ENCODE measurements at regions not wholly inside any gene's neighbourhood (a gene's known extent, or its start where the extent isn't known, plus 50 kb on each side); places are given as distances from the start of the nearest gene placed in this dataset.

GRCh38 chr9:73872701-73873100, 624.4 kb upstream of the RORB start:
- Histone ChIP-seq H3K27ac (ENCODE audit: low read length) (no peak overlapping the region), H3K4me1 (ENCODE audit: control insufficient read depth in 1 of 2, extremely low read depth in 1 of 2, insufficient read depth in 2 of 2, low read length in 2 of 2) (no peaks in the 10 kb centered on the region), H3K27me3 (replicated peaks in 1 of 2; ENCODE audit: control insufficient read depth in 2 of 2, extremely low read depth in 1 of 2, insufficient read depth in 2 of 2, low read length in 1 of 2) (no peaks in the 10 kb centered on the region), H3K4me3 (ENCODE audit: control insufficient read depth in 1 of 2, extremely low read depth in 1 of 2, low read length in 1 of 2) (no peak overlapping the region), H3K36me3 (ENCODE audit: control insufficient read depth in 2 of 2, extremely low read depth in 1 of 2, insufficient read depth in 1 of 2, low read length in 1 of 2) (no peaks in the 10 kb centered on the region), H3K9me3 (no peaks in the 10 kb centered on the region)
- Mint-ChIP-seq H3K4me1 (peaks cover 0 to 3% (median 0%) of the 10 kb centered on the region in 3 donors), H3K9me3 (peaks cover 0 to 4% (median 0%) of the 10 kb centered on the region in 3 donors), H3K4me3 (no peak overlapping the region), H3K27ac (no peak overlapping the region), H3K36me3 (no peaks in the 10 kb centered on the region), H3K27me3 (no peaks in the 10 kb centered on the region)
- CTCF ChIA-PET = no interaction called here
- ATAC-seq (replicated peaks in 1 of 4) (no peak), DNase-seq (no peak)
- POLR2A ChIA-PET = no interaction called here
- WGBS (ENCODE audit: insufficient coverage) = 73% methylated on average over 2 of the region's 6 CpGs

GRCh38 chr9:73880101-73880500, 617.0 kb upstream of the RORB start:
- no peaks in the 10 kb centered on the region for H3K4me1 ChIP-seq (ENCODE audit: control insufficient read depth in 1 of 2, extremely low read depth in 1 of 2, insufficient read depth in 2 of 2, low read length in 2 of 2)
- ChIA-PET POLR2A (no interaction called here), CTCF (interaction anchor here in 1 of 2 donors (0.5 kb wide), 1 partner anchor 63 kb away, joined by 5 read pairs; no protein-coding TSS in a partner anchor)
- H3K9me3 ChIP-seq = no peaks in the 10 kb centered on the region
- H3K36me3 Mint-ChIP-seq = no peaks in the 10 kb centered on the region
- H3K27ac Mint-ChIP-seq = no peak overlapping the region
- no peaks in the 10 kb centered on the region for H3K4me1 Mint-ChIP-seq
- no peaks in the 10 kb centered on the region for H3K27me3 Mint-ChIP-seq
- ATAC-seq (replicated peaks in 1 of 4) (no peak), DNase-seq (no peak)
- no CpG with 5 or more reads among the region's 3 CpGs for WGBS (ENCODE audit: insufficient coverage)
- H3K4me3 ChIP-seq (ENCODE audit: control insufficient read depth in 1 of 2, extremely low read depth in 1 of 2, low read length in 1 of 2) = no peak overlapping the region
- H3K9me3 Mint-ChIP-seq = peaks cover 5 to 28% (median 13%) of the 10 kb centered on the region in 3 donors
- no peaks in the 10 kb centered on the region for H3K27me3 ChIP-seq (replicated peaks in 1 of 2; ENCODE audit: control insufficient read depth in 2 of 2, extremely low read depth in 1 of 2, insufficient read depth in 2 of 2, low read length in 1 of 2)
- H3K36me3 ChIP-seq (ENCODE audit: control insufficient read depth in 2 of 2, extremely low read depth in 1 of 2, insufficient read depth in 1 of 2, low read length in 1 of 2) = no peaks in the 10 kb centered on the region
- H3K4me3 Mint-ChIP-seq = no peak overlapping the region
- H3K27ac ChIP-seq (ENCODE audit: low read length) = no peak overlapping the region

DNA sequence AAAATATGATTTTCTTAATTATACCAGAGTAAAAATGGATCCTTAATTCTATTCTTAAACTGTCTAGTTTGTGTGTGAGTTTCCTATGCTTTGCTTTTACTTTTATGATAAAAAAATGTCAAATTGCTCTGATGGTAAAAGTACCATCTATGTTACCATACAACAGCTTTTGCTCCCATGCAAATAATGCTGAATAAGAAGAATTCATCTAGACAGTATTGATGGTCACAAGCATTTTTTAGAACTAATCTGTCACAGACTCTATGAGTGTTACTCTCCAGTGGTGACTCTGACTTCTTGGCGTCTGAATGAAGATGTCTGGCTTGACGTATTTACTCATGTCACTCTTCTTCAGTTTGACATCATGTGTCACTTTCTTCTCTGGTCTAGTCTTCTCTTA, 608.1 kb upstream of the RORB start:
- Histone ChIP-seq H3K4me1 (ENCODE audit: control insufficient read depth in 1 of 2, extremely low read depth in 1 of 2, insufficient read depth in 2 of 2, low read length in 2 of 2) (no peaks in the 10 kb centered on the region), H3K4me3 (ENCODE audit: control insufficient read depth in 1 of 2, extremely low read depth in 1 of 2, low read length in 1 of 2) (no peak overlapping the region), H3K9me3 (no peaks in the 10 kb centered on the region), H3K36me3 (ENCODE audit: control insufficient read depth in 2 of 2, extremely low read depth in 1 of 2, insufficient read depth in 1 of 2, low read length in 1 of 2) (no peaks in the 10 kb centered on the region), H3K27me3 (replicated peaks in 1 of 2; ENCODE audit: control insufficient read depth in 2 of 2, extremely low read depth in 1 of 2, insufficient read depth in 2 of 2, low read length in 1 of 2) (no peaks in the 10 kb centered on the region), H3K27ac (ENCODE audit: low read length) (no peak overlapping the region)
- WGBS (ENCODE audit: insufficient coverage) = 100% methylated on average over 2 of the region's 2 CpGs
- Mint-ChIP-seq H3K36me3 (no peaks in the 10 kb centered on the region), H3K27ac (no peak overlapping the region), H3K4me1 (no peaks in the 10 kb centered on the region), H3K4me3 (no peak overlapping the region), H3K27me3 (no peaks in the 10 kb centered on the region), H3K9me3 (peaks cover 9 to 18% (median 15%) of the 10 kb centered on the region in 3 donors)
- ATAC-seq (replicated peaks in 1 of 4) (no peak), DNase-seq (no peak)
- ChIA-PET CTCF (no interaction called here), POLR2A (interaction anchor here in 1 of 2 donors (0.6 kb wide), 2 partner anchors 14 to 28 kb away, joined by 6 to 11 read pairs; no protein-coding TSS in a partner anchor)

GRCh38 chr9:73890685-73891277, 606.4 kb upstream of the RORB start:
- no peak overlapping the region for H3K4me3 ChIP-seq (ENCODE audit: control insufficient read depth in 1 of 2, extremely low read depth in 1 of 2, low read length in 1 of 2)
- H3K9me3 Mint-ChIP-seq = peaks cover 6 to 8% (median 8%) of the 10 kb centered on the region in 3 donors
- CTCF ChIA-PET = no interaction called here

GRCh38 chr9:73892335-73892734, 604.8 kb upstream of the RORB start:
- Histone ChIP-seq H3K4me3 (ENCODE audit: control insufficient read depth in 1 of 2, extremely low read depth in 1 of 2, low read length in 1 of 2) (no peak overlapping the region), H3K9me3 (no peaks in the 10 kb centered on the region), H3K27me3 (replicated peaks in 1 of 2; ENCODE audit: control insufficient read depth in 2 of 2, extremely low read depth in 1 of 2, insufficient read depth in 2 of 2, low read length in 1 of 2) (no peaks in the 10 kb centered on the region), H3K27ac (ENCODE audit: low read length) (no peak overlapping the region), H3K4me1 (ENCODE audit: control insufficient read depth in 1 of 2, extremely low read depth in 1 of 2, insufficient read depth in 2 of 2, low read length in 2 of 2) (no peaks in the 10 kb centered on the region), H3K36me3 (ENCODE audit: control insufficient read depth in 2 of 2, extremely low read depth in 1 of 2, insufficient read depth in 1 of 2, low read length in 1 of 2) (no peaks in the 10 kb centered on the region)
- ChIA-PET CTCF (no interaction called here), POLR2A (no interaction called here)
- no CpG with 5 or more reads among the region's 3 CpGs for WGBS (ENCODE audit: insufficient coverage)
- H3K4me3 Mint-ChIP-seq = no peak overlapping the region
- no peak for ATAC-seq (replicated peaks in 1 of 4)
- H3K4me1 Mint-ChIP-seq = no peaks in the 10 kb centered on the region
- no peaks in the 10 kb centered on the region for H3K27me3 Mint-ChIP-seq
- no peak for DNase-seq
- H3K9me3 Mint-ChIP-seq = peaks cover 2 to 6% (median 2%) of the 10 kb centered on the region in 3 donors
- no peak overlapping the region for H3K27ac Mint-ChIP-seq
- no peaks in the 10 kb centered on the region for H3K36me3 Mint-ChIP-seq

More at GRCh38 chr9:73890685-73891277, 606.4 kb upstream of the RORB start:
- H3K4me1 Mint-ChIP-seq = no peaks in the 10 kb centered on the region
- no peak overlapping the region for H3K4me3 Mint-ChIP-seq
- Histone ChIP-seq H3K36me3 (ENCODE audit: control insufficient read depth in 2 of 2, extremely low read depth in 1 of 2, insufficient read depth in 1 of 2, low read length in 1 of 2) (no peaks in the 10 kb centered on the region), H3K27me3 (replicated peaks in 1 of 2; ENCODE audit: control insufficient read depth in 2 of 2, extremely low read depth in 1 of 2, insufficient read depth in 2 of 2, low read length in 1 of 2) (no peaks in the 10 kb centered on the region), H3K9me3 (no peaks in the 10 kb centered on the region), H3K27ac (ENCODE audit: low read length) (no peak overlapping the region), H3K4me1 (ENCODE audit: control insufficient read depth in 1 of 2, extremely low read depth in 1 of 2, insufficient read depth in 2 of 2, low read length in 2 of 2) (no peaks in the 10 kb centered on the region)
- H3K27me3 Mint-ChIP-seq = no peaks in the 10 kb centered on the region
- no peak overlapping the region for H3K27ac Mint-ChIP-seq
- no peaks in the 10 kb centered on the region for H3K36me3 Mint-ChIP-seq
- POLR2A ChIA-PET = no interaction called here
- no peak for ATAC-seq (replicated peaks in 1 of 4)
- no peak for DNase-seq

DNA sequence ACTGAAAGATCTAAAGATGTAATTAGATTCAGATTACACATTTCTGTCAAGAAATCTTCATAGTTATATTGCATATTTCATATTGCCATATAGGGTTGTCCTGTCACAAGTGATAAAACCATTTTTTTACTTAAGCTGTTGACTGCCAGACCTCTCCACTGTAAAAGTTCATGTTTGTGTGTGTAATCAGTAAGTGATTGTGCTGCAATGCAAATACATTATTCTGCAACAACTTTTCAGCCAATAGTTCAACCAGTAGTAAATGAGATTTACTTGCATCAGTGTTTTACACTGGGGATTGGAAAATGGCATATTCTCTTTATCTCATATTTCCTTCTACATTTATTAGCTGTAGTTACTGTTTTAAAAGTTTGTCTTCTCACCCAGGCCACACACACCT, 603.9 kb upstream of the RORB start:
- H3K27me3 Mint-ChIP-seq = no peaks in the 10 kb centered on the region
- H3K9me3 ChIP-seq = no peaks in the 10 kb centered on the region
- H3K27ac Mint-ChIP-seq = no peak overlapping the region
- ChIA-PET POLR2A (interaction anchor here in 1 of 2 donors (0.7 kb wide), 1 partner anchor 214 kb away, joined by 3 read pairs; no protein-coding TSS in a partner anchor), CTCF (no interaction called here)
- no peaks in the 10 kb centered on the region for H3K27me3 ChIP-seq (replicated peaks in 1 of 2; ENCODE audit: control insufficient read depth in 2 of 2, extremely low read depth in 1 of 2, insufficient read depth in 2 of 2, low read length in 1 of 2)
- H3K4me1 ChIP-seq (ENCODE audit: control insufficient read depth in 1 of 2, extremely low read depth in 1 of 2, insufficient read depth in 2 of 2, low read length in 2 of 2) = no peaks in the 10 kb centered on the region
- no peak overlapping the region for H3K4me3 ChIP-seq (ENCODE audit: control insufficient read depth in 1 of 2, extremely low read depth in 1 of 2, low read length in 1 of 2)
- H3K4me1 Mint-ChIP-seq = no peaks in the 10 kb centered on the region
- no peak for ATAC-seq (replicated peaks in 1 of 4)
- no peak overlapping the region for H3K4me3 Mint-ChIP-seq
- H3K36me3 ChIP-seq (ENCODE audit: control insufficient read depth in 2 of 2, extremely low read depth in 1 of 2, insufficient read depth in 1 of 2, low read length in 1 of 2) = no peaks in the 10 kb centered on the region
- no peak for DNase-seq
- H3K9me3 Mint-ChIP-seq = peaks cover 0 to 8% (median 4%) of the 10 kb centered on the region in 3 donors
- H3K27ac ChIP-seq (ENCODE audit: low read length) = no peak overlapping the region
- no peaks in the 10 kb centered on the region for H3K36me3 Mint-ChIP-seq

- ATAC-seq (replicated peaks in 1 of 4) (no peak), DNase-seq (no peak)
- no peaks in the 10 kb centered on the region for H3K27me3 Mint-ChIP-seq
- no peak overlapping the region for H3K27ac ChIP-seq (ENCODE audit: low read length)
- ChIA-PET CTCF (no interaction called here), POLR2A (no interaction called here)
- no peaks in the 10 kb centered on the region for H3K36me3 Mint-ChIP-seq
- no peak overlapping the region for H3K4me3 Mint-ChIP-seq
- no peaks in the 10 kb centered on the region for H3K9me3 ChIP-seq
- H3K27ac Mint-ChIP-seq = no peak overlapping the region
- H3K9me3 Mint-ChIP-seq = peaks cover 3 to 8% (median 4%) of the 10 kb centered on the region in 3 donors
- no peaks in the 10 kb centered on the region for H3K4me1 Mint-ChIP-seq
- no peaks in the 10 kb centered on the region for H3K27me3 ChIP-seq (replicated peaks in 1 of 2; ENCODE audit: control insufficient read depth in 2 of 2, extremely low read depth in 1 of 2, insufficient read depth in 2 of 2, low read length in 1 of 2)
- no peaks in the 10 kb centered on the region for H3K4me1 ChIP-seq (ENCODE audit: control insufficient read depth in 1 of 2, extremely low read depth in 1 of 2, insufficient read depth in 2 of 2, low read length in 2 of 2)
- no CpG with 5 or more reads among the region's 2 CpGs for WGBS (ENCODE audit: insufficient coverage)
- H3K36me3 ChIP-seq (ENCODE audit: control insufficient read depth in 2 of 2, extremely low read depth in 1 of 2, insufficient read depth in 1 of 2, low read length in 1 of 2) = no peaks in the 10 kb centered on the region
- H3K4me3 ChIP-seq (ENCODE audit: control insufficient read depth in 1 of 2, extremely low read depth in 1 of 2, low read length in 1 of 2) = no peak overlapping the region
These were observed 601.1 kb upstream of the RORB start for GRCh38 chr9:73896061-73896460.

Data from T-cell (primary cell).